Effector memory CD8-positive, alpha-beta T cell (primary cell): ENCODE measurements at regions not wholly inside any gene's neighbourhood (a gene's known extent, or its start where the extent isn't known, plus 50 kb on each side); places are given as distances from the start of the nearest gene placed in this dataset.

ENCODE experiments used
- ATAC-seq: fragments of 150-1000 bp; cut with Tn5 transposase; replicated peaks from 2 replicates; pipeline ENCODE4 v1.10.0; 2021; ENCODE audit warnings: mild to moderate bottlenecking, moderate library complexity
- DNase-seq, 3 experiments: peaks; one replicate each; pipeline ENCODE4 v3.0.0; 2021
- H3K27ac Mint-ChIP-seq, 2 donors: one replicate each; pipeline ENCODE4 v1.8.0; 2022; ENCODE audit warnings: mild to moderate bottlenecking in 2 of 2, mixed read lengths in 2 of 2, moderate library complexity in 2 of 2
- H3K27me3 Mint-ChIP-seq, 2 donors: one replicate each; pipeline ENCODE4 v1.8.0; 2022; ENCODE audit warnings: mixed read lengths in 2 of 2
- H3K36me3 Mint-ChIP-seq: one replicate; pipeline ENCODE4 v1.8.0; 2022; ENCODE audit warnings: mild to moderate bottlenecking, moderate library complexity, mixed read lengths; ENCODE audit not compliant: insufficient read depth
- H3K4me1 Mint-ChIP-seq, 2 donors: one replicate each; pipeline ENCODE4 v1.8.0; 2022; ENCODE audit warnings: low read depth in 2 of 2, mixed read lengths in 2 of 2
- H3K4me3 Mint-ChIP-seq, 2 donors: one replicate each; pipeline ENCODE4 v1.8.0; 2022; ENCODE audit warnings: mild to moderate bottlenecking in 2 of 2, mixed read lengths in 2 of 2, moderate library complexity in 2 of 2
- H3K9me3 Mint-ChIP-seq, 2 donors: one replicate each; pipeline ENCODE4 v1.8.0; 2022; ENCODE audit warnings: mixed read lengths in 2 of 2

DNA sequence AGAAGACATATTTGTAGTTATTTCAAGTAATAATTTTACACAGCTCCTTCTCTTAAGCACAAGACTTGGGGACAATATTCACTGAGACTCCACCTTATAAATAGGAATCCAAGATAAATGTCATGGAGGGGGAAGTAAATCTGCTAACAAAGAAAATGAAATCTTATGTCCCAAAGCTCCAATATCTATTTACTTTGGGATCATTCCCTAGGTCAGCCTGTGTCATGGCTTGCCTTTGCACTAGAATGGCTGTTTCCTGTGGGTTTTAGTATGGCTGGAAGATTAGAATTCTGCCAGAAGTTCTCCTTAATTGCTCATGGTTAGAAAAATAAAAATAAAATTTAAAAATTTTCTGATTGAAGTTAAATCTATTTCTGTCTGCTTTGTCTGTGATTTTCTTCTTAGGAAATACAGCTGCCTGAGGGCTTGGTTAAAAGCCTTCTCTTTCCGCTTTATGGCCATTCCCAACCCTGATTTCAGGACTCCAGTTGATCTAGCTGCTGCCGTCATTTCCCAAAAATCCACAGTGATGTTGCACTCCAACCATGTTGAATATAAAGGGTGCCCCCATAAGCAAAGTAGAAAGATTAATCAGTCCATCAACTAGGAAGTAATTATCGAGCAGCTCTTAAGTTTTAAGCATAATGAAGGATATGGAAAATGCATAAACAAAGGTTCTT is 326.4 kb upstream of the LYPLAL1 start:
- H3K4me1 Mint-ChIP-seq = no peaks in the 10 kb centered on the region
- H3K36me3 Mint-ChIP-seq = no peaks in the 10 kb centered on the region
- H3K4me3 Mint-ChIP-seq = no peak overlapping the region
- H3K27ac Mint-ChIP-seq = no peak overlapping the region
- ATAC-seq (no peak), DNase-seq (no peak)
- H3K9me3 Mint-ChIP-seq = peaks cover 8 to 10% of the 10 kb centered on the region in 2 donors
- H3K27me3 Mint-ChIP-seq = no peaks in the 10 kb centered on the region

DNA sequence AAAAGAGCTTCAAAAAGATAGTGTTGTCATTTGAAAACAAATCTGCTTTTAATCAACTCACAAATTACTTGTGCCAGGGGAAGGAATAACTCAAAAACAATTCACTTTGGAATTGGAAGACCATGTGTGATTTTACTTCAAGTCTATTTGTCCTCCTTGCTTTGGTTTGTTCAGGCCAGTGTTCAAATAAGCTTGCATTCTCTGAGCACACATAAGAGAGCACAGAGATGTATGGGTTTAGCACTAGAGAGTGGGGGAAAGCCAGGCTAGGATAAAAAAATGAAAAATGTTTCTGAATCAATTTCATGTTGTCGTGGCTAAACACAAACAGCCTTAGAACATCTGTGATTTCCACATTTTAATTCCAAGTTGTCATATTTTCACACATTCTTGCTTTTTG is 325.7 kb upstream of the LYPLAL1 start:
- no peaks in the 10 kb centered on the region for H3K4me1 Mint-ChIP-seq
- peaks cover 6 to 10% of the 10 kb centered on the region in 2 donors for H3K9me3 Mint-ChIP-seq
- DNase-seq (no peak), ATAC-seq (no peak)
- no peak overlapping the region for H3K27ac Mint-ChIP-seq
- no peaks in the 10 kb centered on the region for H3K27me3 Mint-ChIP-seq
- no peak overlapping the region for H3K4me3 Mint-ChIP-seq
- H3K36me3 Mint-ChIP-seq = no peaks in the 10 kb centered on the region

DNA sequence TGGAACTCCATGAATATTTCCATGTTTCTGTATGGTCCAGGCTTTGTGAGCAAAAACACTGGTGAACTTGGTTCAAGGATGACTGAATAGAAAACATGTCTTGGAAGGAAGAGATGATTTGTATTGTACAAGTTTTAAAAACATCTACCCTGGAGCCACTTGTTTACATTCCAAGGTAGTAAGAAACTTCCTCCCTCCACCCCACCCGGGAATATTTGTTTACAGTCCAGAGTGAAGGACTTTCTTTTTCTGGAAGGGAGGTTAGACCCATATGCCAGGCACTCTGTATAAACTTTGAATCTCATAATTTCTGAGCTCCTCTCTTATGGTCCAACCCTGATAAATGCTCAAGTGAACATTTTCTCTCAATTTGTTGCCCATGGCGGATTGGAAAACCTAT is 323.3 kb upstream of the LYPLAL1 start:
- ATAC-seq (no peak), DNase-seq (no peak)
- H3K9me3 Mint-ChIP-seq = peaks cover 5 to 8% of the 10 kb centered on the region in 2 donors
- H3K27ac Mint-ChIP-seq = no peak overlapping the region
- no peaks in the 10 kb centered on the region for H3K4me1 Mint-ChIP-seq
- no peaks in the 10 kb centered on the region for H3K36me3 Mint-ChIP-seq
- H3K27me3 Mint-ChIP-seq = no peaks in the 10 kb centered on the region
- H3K4me3 Mint-ChIP-seq = no peak overlapping the region

DNA sequence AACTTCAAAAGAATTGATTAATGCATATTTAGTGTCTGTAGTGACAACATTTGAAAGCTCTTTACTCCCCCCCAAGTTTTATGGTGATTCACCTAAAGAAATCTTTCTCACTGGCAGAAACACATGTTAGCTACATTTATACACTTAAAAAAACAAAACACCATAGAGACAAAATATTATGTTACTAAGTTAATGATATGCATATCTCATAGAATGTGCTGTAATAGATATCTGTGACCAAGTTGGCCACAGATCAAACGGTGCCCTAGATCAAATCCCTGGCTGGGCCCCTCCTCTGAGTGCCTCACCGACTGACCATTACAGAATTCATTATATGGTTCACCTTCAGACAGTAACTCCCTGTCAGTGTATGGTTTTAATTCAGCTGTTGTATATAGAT is 322.1 kb upstream of the LYPLAL1 start:
- no peak overlapping the region for H3K27ac Mint-ChIP-seq
- no peak overlapping the region for H3K4me3 Mint-ChIP-seq
- DNase-seq (no peak), ATAC-seq (no peak)
- H3K9me3 Mint-ChIP-seq = peaks cover 0 to 1% of the 10 kb centered on the region in 2 donors
- H3K36me3 Mint-ChIP-seq = no peaks in the 10 kb centered on the region
- H3K27me3 Mint-ChIP-seq = no peaks in the 10 kb centered on the region
- H3K4me1 Mint-ChIP-seq = no peaks in the 10 kb centered on the region

DNA sequence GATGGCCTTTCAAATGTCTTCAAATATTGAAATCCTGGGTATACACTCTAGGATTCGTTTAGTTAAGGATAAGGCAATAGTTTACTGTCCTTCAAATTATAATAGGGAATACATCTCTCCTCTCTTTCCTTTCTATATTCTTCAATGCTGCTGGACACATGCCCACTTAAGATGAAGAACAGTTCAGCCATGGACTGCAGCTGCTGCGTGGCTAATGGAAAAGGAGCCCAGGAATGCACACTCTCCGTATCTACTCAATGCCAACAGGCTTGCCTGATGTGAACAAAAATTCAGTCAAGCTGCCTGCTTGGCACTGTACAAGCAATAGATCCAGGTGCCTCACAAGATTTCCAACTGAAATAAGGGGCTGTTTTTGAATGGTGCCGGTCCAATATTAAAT is 321.2 kb upstream of the LYPLAL1 start:
- no peak overlapping the region for H3K27ac Mint-ChIP-seq
- no peaks in the 10 kb centered on the region for H3K4me1 Mint-ChIP-seq
- ATAC-seq (no peak), DNase-seq (no peak)
- H3K9me3 Mint-ChIP-seq = peaks cover 0 to 3% of the 10 kb centered on the region in 2 donors
- no peaks in the 10 kb centered on the region for H3K27me3 Mint-ChIP-seq
- no peaks in the 10 kb centered on the region for H3K36me3 Mint-ChIP-seq
- no peak overlapping the region for H3K4me3 Mint-ChIP-seq

DNA sequence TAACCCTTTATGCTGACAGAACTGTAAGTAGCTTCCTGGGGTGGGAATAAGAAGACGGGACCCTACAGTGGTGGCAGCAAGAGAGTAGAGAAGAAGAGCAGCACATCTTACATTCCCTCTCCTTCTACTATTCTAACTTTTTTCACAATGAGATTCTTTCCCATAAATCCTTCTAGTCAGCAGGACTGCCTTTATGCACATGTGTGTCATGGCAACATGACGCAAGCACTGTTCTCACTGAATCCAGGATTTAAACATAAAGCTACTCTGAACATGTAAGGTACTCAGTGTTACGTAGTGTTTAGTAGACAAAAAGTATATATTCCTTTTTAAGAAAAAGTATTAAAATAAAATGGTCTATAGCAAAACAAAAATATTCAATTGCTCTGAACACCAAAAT is 309.7 kb upstream of the LYPLAL1 start:
- no peaks in the 10 kb centered on the region for H3K9me3 Mint-ChIP-seq
- no peaks in the 10 kb centered on the region for H3K27me3 Mint-ChIP-seq
- no peak for DNase-seq
- no peak overlapping the region for H3K4me3 Mint-ChIP-seq
- ATAC-seq = no peak
- no peaks in the 10 kb centered on the region for H3K36me3 Mint-ChIP-seq
- H3K27ac Mint-ChIP-seq = no peak overlapping the region
- H3K4me1 Mint-ChIP-seq = no peaks in the 10 kb centered on the region

DNA sequence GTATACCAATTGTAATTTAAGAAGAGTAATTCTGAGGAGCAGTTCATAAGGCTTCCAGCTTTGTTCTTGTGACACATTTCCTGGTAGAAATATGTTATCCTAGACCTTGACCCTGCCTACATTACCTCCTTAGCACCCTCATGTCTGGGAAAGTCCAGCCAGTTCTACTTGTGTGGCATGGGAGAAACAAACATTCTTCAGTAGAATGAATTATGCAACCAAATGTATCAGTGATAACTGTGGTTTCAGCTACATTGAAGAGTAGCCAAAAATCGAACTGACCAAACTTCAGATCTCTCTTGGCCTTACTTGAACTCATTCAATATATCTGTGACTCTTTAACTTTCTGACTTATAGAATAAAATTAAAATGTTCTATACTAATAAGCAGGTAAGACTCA is 308.1 kb upstream of the LYPLAL1 start:
- Mint-ChIP-seq H3K4me3 (no peak overlapping the region), H3K36me3 (no peaks in the 10 kb centered on the region), H3K9me3 (no peaks in the 10 kb centered on the region), H3K27ac (no peak overlapping the region), H3K27me3 (no peaks in the 10 kb centered on the region), H3K4me1 (no peaks in the 10 kb centered on the region)
- ATAC-seq (no peak), DNase-seq (no peak)

DNA sequence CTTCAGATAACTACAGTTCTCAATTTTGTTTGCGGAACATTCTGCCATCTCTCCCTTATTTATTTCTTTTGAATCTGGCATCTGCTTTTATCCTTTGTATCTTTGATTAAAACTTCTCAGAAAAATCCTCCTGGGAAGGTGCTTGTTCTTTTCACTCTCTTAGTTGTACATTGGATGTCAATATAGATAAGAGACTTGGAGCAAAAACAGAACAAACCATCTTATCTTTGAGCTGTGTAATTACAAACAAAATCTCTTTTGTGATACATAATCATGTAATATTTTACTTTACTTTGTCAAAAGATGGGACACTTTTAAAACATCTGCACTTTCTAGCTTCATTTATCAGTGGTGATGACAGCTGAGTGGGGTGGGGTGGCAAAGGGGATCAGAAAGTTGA is 307.2 kb upstream of the LYPLAL1 start:
- Mint-ChIP-seq H3K4me3 (no peak overlapping the region), H3K36me3 (no peaks in the 10 kb centered on the region), H3K9me3 (no peaks in the 10 kb centered on the region), H3K27ac (no peak overlapping the region), H3K4me1 (no peaks in the 10 kb centered on the region), H3K27me3 (no peaks in the 10 kb centered on the region)
- ATAC-seq (no peak), DNase-seq (no peak)

DNA sequence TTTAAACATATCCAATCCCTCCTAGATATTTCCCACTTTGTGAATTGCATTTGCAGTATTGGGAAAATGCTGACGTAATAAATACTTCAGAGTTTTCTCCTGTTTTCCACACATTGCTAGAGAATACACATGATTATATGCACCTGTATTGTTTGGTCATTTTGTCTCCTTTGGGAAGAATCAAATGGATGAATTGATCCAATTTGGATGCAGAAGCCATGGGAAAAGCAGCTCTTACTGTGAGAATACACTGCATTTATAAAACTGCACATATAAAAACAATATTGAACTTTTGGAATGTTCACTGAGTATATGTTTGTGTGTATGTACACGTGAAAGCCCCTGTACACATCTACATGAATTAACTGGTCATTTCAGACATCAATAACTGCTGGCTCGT is 306.6 kb upstream of the LYPLAL1 start:
- DNase-seq (no peak), ATAC-seq (no peak)
- Mint-ChIP-seq H3K4me1 (no peaks in the 10 kb centered on the region), H3K27ac (no peak overlapping the region), H3K4me3 (no peak overlapping the region), H3K36me3 (no peaks in the 10 kb centered on the region), H3K9me3 (no peaks in the 10 kb centered on the region), H3K27me3 (no peaks in the 10 kb centered on the region)

DNA sequence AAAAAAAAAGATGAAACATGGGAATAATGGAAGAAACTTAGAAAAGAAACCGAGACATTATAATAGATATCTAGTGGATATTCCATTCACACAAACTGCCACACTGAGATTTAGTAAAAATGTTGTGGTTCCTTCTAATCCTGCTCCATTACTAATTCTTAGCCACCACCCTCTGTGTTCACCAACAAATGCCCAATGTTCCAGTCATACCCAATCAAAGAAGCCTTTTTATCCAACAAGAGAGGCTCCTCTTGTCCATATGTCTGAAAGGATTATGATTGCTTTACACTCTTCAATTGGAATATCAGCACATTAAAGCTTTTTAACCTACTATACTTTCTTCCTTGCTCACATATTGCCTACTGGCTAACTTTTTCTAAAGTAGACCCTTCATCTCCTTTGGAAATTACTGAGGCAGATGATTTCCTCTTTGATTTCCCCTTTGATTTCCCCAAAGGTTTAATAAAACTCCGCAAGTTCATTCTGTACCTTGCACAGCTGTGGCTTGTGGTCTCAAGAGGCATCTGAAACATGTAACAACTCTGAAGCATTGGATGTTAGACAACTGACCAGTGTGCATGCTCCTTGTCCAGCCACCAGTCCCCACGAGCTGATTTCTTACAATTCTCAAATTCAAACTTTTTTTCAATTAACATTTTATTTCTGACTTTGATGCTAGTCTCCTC is 305.6 kb upstream of the LYPLAL1 start:
- Mint-ChIP-seq H3K4me1 (no peaks in the 10 kb centered on the region), H3K36me3 (no peaks in the 10 kb centered on the region), H3K27ac (no peak overlapping the region), H3K9me3 (peaks cover 0 to 7% of the 10 kb centered on the region in 2 donors), H3K27me3 (no peaks in the 10 kb centered on the region), H3K4me3 (no peak overlapping the region)
- DNase-seq = no peak
- ATAC-seq = no peak

DNA sequence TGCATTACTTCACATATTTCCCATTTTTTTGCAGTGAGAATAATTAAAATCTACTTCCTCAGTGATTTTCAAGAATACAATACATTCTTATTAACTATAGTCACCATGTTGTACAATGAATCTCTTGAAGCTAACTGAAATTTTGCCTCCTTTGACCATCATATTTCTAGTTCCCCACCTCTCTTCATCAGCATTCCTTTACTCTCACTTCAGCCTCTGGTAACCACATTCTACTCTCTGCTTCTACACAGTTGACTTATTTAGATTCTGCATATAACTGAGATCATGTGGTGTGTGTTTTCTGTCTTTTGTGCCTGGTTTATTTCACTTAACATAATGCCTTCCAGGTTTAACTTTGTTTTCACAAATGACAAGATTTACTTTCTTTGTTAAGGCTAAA is 304.4 kb upstream of the LYPLAL1 start:
- Mint-ChIP-seq H3K36me3 (no peaks in the 10 kb centered on the region), H3K4me1 (no peaks in the 10 kb centered on the region)

DNA sequence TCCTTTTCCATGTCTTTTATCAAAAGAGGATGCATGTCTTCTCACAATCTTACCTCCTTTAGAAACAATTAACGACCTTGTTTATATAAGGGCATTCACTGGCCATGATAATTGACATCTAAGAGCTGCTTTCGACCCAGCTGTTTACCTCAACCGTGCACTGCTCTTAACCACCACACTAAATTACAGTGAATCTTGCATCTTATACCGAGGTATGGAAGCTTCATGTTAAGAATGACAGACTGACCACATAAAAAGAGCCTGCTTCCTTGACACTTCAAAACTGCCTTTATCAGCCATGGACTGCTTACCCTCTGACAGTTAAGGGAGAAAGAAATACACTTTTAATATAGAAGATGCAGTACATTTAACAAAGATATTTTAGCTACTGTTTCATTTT is 301.7 kb upstream of the LYPLAL1 start:
- Mint-ChIP-seq H3K9me3 (peaks cover 2 to 8% of the 10 kb centered on the region in 2 donors), H3K27ac (no peak overlapping the region), H3K4me3 (no peak overlapping the region), H3K4me1 (no peaks in the 10 kb centered on the region), H3K27me3 (no peaks in the 10 kb centered on the region), H3K36me3 (no peaks in the 10 kb centered on the region)
- no peak for ATAC-seq
- no peak for DNase-seq

More for the DNA sequence above, 304.4 kb upstream of the LYPLAL1 start:
- no peak for ATAC-seq
- no peak for DNase-seq
- no peak overlapping the region for H3K4me3 Mint-ChIP-seq
- peaks cover under 1 to 8% of the 10 kb centered on the region in 2 donors for H3K9me3 Mint-ChIP-seq
- H3K27me3 Mint-ChIP-seq = no peaks in the 10 kb centered on the region
- H3K27ac Mint-ChIP-seq = no peak overlapping the region

DNA sequence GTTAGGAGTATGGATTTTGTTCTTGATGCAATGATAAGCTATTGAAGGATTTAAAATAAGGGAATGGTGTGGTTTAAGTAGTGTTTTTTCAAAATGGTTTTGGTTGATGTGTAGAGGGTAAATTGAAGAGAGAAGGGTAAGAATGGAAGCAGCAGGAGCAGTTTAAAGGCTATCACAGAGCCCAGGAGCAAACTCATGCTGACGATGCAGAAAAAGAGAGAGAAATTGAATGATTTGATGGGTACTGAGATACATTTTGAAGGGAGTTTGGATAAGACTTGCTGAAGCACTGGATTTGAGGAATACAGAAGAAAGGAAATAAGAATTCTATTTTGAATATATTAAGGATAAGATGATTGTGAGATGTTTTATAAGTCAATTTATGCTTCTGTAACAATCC is 300.8 kb upstream of the LYPLAL1 start:
- no peak for DNase-seq
- ATAC-seq = no peak
- Mint-ChIP-seq H3K27ac (no peak overlapping the region), H3K4me3 (no peak overlapping the region), H3K27me3 (no peaks in the 10 kb centered on the region), H3K9me3 (peaks cover 2 to 8% of the 10 kb centered on the region in 2 donors), H3K4me1 (no peaks in the 10 kb centered on the region), H3K36me3 (no peaks in the 10 kb centered on the region)

DNA sequence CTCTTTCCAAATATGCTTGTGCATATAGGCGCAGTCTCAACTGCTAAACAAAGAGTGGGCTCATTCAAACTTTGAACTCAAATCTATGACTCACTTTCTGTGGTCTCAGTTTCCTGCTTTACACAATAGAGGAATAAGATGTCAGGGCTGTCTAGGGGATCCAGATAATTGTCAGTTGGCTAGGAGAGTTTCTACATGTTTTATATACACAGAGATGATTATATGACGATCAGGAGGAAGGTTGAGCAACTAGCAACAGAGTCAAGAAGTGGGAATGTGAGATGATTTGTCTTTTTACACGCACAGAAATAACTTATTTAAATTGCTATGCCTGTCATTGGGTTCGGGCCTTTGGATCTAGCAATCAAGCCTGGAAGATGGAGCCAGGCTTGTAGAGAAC is 299.4 kb upstream of the LYPLAL1 start:
- H3K9me3 Mint-ChIP-seq = peaks cover 2 to 8% of the 10 kb centered on the region in 2 donors
- H3K4me1 Mint-ChIP-seq = no peaks in the 10 kb centered on the region
- no peak for DNase-seq
- H3K4me3 Mint-ChIP-seq = no peak overlapping the region
- no peaks in the 10 kb centered on the region for H3K36me3 Mint-ChIP-seq
- no peak for ATAC-seq
- no peak overlapping the region for H3K27ac Mint-ChIP-seq
- no peaks in the 10 kb centered on the region for H3K27me3 Mint-ChIP-seq
